Mucosa of descending colon (tissue), 3 donors: ENCODE measurements at regions not wholly inside any gene's neighbourhood (a gene's known extent, or its start where the extent isn't known, plus 50 kb on each side); places are given as distances from the start of the nearest gene placed in this dataset.
"Not testable (repeated sequence)": the region's sequence is repeated elsewhere in the genome, so short reads cannot be mapped to it uniquely, and the experiment has no call there.

ENCODE experiments used
- ATAC-seq: fragments of 200-7000 bp; cut with Tn5 transposase; one replicate; pipeline ENCODE4 v1.9.1; 2020; ENCODE audit warnings: mild to moderate bottlenecking, moderate library complexity
- DNase-seq, 3 donors: peaks; one replicate each; pipeline ENCODE4 v3.0.0-alpha.2; 2020
- H3K36me3 ChIP-seq: fragments of 200-600 bp; one replicate; pipeline ENCODE4 v1.8.0; 2021; ENCODE audit warnings: low read depth, mild to moderate bottlenecking
- H3K4me1 ChIP-seq: fragments of 200-600 bp; one replicate; pipeline ENCODE4 v1.8.0; 2021; ENCODE audit warnings: low read depth, mild to moderate bottlenecking
- H3K4me3 ChIP-seq: fragments of 200-600 bp; one replicate; pipeline ENCODE4 v1.8.0; 2021; ENCODE audit warnings: mild to moderate bottlenecking
- H3K9me3 ChIP-seq: fragments of 200-600 bp; one replicate; pipeline ENCODE4 v1.8.0; 2021; ENCODE audit warnings: mild to moderate bottlenecking
- intact Hi-C, 2 donors: fragments of 100-400 bp; cut with DNase I in 1 of 2; cut with micrococcal nuclease in 1 of 2; formaldehyde crosslinking; loops; one replicate each; pipeline versions ENCODE4 v1.11.0 to v1.11.1; 2022; cut with DNase I, micrococcal nuclease
- TF ChIP-seq, protein P1 (sequence below): fragments of 200-600 bp; IDR thresholded peaks from one replicate; pipeline ENCODE4 v1.8.0; 2022; ENCODE audit warnings: antibody characterized with exemption, mild to moderate bottlenecking
- donor health status: DM: no; HTN: no; CAD: no; lungs with moderate emphysema.
- donor health status: DM: no; HTN: no; CAD: no.
- donor health status: DM: no; HTN: yes; CAD: no.

DNA sequence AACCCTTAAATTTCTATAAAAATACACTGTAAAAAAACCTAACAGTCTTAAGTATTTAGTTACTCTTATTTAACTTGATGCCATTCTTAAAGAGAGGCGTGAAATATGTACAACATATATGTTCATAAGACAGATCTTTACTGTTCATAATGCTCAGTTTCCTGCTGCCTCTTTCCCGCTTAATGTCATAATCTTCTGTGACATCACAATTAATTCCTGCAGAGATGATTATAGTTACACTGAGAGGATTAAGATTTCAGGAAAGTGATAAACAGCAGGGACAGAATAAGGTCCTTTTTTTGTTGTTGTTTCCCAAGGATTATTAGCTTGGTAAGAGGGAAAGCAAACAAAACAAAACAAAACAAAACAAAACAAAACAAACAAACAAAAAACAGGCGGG is 801.4 kb downstream of the FLRT2 start:
- DNase-seq (no peak), ATAC-seq (no peak)
- Histone ChIP-seq H3K4me1 (no peaks in the 10 kb centered on the region), H3K4me3 (no peak overlapping the region), H3K9me3 (peaks cover 16% of the 10 kb centered on the region), H3K36me3 (no peaks in the 10 kb centered on the region)
- intact Hi-C loops = no loop called here
- TF ChIP-seq, protein P1, sequence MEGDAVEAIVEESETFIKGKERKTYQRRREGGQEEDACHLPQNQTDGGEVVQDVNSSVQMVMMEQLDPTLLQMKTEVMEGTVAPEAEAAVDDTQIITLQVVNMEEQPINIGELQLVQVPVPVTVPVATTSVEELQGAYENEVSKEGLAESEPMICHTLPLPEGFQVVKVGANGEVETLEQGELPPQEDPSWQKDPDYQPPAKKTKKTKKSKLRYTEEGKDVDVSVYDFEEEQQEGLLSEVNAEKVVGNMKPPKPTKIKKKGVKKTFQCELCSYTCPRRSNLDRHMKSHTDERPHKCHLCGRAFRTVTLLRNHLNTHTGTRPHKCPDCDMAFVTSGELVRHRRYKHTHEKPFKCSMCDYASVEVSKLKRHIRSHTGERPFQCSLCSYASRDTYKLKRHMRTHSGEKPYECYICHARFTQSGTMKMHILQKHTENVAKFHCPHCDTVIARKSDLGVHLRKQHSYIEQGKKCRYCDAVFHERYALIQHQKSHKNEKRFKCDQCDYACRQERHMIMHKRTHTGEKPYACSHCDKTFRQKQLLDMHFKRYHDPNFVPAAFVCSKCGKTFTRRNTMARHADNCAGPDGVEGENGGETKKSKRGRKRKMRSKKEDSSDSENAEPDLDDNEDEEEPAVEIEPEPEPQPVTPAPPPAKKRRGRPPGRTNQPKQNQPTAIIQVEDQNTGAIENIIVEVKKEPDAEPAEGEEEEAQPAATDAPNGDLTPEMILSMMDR = no peak

DNA sequence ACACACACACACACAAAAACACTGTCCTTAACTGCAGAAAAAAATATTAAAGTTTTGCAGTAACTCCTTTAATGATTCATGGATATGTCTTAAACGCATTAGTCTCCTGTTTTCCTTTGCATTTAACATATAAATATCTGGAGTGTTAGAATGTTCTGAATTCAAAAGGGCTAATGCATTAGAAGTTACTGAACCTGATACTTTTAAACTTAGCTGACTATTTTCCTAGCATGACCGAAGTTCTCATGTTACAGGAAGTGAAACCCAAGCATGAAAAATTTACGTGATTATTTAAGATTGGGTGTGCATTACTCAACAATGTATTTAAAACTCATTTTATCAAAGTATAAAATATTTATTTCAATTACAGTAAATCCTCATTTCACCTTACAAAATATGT is 791.2 kb downstream of the FLRT2 start:
- intact Hi-C loops = no loop called here
- no peak overlapping the region for H3K4me3 ChIP-seq
- no peaks in the 10 kb centered on the region for H3K4me1 ChIP-seq
- no peaks in the 10 kb centered on the region for H3K36me3 ChIP-seq
- peaks cover 9% of the 10 kb centered on the region for H3K9me3 ChIP-seq
- no peak for ATAC-seq
- TF ChIP-seq, protein P1 = no peak
- no peak for DNase-seq

DNA sequence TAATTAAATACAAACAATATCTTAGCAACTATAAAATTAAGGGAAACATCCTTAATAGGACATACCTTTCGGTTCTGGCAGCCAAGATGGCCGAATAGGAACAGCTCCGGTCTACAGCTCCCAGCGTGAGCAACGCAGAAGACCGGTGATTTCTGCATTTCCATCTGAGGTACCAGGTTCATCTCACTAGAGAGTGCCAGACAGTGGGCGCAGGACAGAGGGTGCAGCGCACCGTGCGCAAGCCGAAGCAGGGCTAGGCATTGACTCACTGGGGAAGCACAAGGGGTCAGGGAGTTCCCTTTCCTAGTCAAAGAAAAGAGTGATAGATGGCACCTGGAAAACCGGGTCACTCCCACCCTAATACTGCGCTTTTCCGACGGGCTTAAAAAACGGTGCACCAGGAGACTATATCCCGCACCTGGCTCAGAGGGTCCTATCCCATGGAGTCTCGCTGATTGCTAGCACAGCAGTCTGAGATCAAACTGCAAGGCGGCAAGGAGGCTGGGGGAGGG is 782.3 kb downstream of the FLRT2 start:
- DNase-seq, ATAC-seq, H3K4me1 ChIP-seq, intact Hi-C loops, H3K4me3 ChIP-seq, H3K36me3 ChIP-seq: not testable (repeated sequence)
- peaks cover 17% of the 10 kb centered on the region for H3K9me3 ChIP-seq

DNA sequence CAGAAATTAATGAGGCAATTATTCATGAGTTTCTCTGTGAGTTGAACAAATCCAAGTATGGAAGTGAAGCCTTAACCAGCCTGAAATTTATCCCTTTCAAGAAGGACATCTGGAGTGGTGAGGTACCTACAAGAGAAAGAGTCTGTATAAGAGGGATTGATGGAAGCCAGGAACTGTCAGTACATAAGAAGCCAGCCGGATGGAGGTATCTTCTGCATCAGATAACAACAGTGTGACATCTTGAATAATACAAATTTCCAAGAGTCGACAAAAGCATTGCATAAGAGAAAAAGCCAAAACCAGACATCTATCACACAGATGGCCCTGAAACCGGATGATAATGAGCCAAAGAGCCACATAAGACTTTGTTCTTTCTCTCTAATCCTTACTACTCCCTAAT is 781.2 kb downstream of the FLRT2 start:
- DNase-seq (no peak), ATAC-seq (no peak)
- intact Hi-C loops = no loop called here
- Histone ChIP-seq H3K4me3 (no peak overlapping the region), H3K4me1 (no peaks in the 10 kb centered on the region), H3K9me3 (peaks cover 17% of the 10 kb centered on the region), H3K36me3 (no peaks in the 10 kb centered on the region)
- TF ChIP-seq, protein P1 = no peak

DNA sequence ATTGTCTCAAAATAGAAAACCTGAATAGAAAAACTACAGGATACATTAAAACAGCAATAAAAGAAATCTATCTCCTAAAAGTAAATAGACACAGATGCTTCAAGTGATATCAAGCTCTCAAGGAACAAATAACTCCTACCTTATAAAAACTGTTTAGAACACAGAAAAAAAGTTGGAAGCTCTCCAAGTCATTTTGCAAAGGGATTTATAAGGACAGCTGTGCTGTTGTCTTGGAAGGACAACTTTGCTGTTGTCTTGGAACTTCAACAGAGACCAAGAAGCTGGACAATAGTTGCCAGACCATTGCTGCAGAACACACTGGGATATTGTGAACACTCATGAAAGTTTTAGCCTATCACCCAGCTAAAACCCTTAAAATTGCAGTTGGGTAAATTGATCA is 780.7 kb downstream of the FLRT2 start:
- DNase-seq (no peak), ATAC-seq (no peak)
- H3K4me1 ChIP-seq = no peaks in the 10 kb centered on the region
- H3K9me3 ChIP-seq = peaks cover 17% of the 10 kb centered on the region
- H3K4me3 ChIP-seq = no peak overlapping the region
- TF ChIP-seq, protein P1 = no peak
- H3K36me3 ChIP-seq = no peaks in the 10 kb centered on the region
- intact Hi-C loops = no loop called here

DNA sequence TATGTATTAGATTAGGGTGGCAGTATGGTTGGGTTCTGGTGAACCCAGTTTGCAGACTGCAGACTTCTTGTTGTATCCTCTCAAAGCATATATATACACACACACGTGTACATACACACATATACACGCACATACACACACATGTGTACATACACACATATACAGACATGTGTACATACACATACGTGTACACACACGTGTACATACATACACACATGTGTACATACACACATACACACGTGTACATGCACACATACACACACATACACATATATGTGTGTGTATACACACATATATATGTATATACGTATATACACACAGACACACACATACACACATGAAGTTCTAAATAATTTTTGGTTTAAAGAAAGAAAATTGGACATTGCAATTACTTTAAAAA is 780.2 kb downstream of the FLRT2 start:
- H3K4me3 ChIP-seq = no peak overlapping the region
- no peaks in the 10 kb centered on the region for H3K4me1 ChIP-seq
- TF ChIP-seq, protein P1 = no peak
- H3K9me3 ChIP-seq = peaks cover 17% of the 10 kb centered on the region
- DNase-seq (no peak), ATAC-seq (no peak)
- H3K36me3 ChIP-seq = no peaks in the 10 kb centered on the region
- intact Hi-C loops = no loop called here
